ENCODE measurements at regions not wholly inside any gene's neighbourhood (a gene's known extent, or its start where the extent isn't known, plus 50 kb on each side); places are given as distances from the start of the nearest gene placed in this dataset.

DNA sequence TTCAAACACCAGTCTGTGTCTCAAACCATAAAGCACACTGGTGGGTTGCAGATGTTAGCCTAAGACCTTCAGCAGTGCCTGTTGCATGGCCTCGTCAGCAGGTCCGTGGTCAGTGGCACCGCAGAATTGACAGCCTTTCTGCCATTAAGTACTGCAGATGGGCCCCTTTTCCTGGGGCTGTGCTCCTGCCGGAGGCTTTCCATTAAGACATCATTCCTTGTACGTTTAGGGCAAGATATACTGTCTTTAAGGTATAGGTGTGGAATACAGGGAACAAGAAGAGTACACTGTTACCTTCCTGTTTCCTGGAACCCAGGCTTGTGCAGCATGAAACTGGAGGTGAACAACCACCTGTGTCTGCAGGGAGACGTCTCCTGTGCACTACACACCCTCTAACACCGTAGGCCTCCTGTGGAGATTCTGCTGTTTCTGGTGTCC is 67.9 kb upstream of the WDR1 start:
- no peak for TF ChIP-seq POLR2A (IDR thresholded peaks at IDR 0.05; ENCODE audit: low read length)
- no peak for TF ChIP-seq GATA1 (IDR thresholded peaks at IDR 0.05; ENCODE audit: low read depth, low read length)
